Tibial nerve (tissue), 4 donors: ENCODE measurements at regions not wholly inside any gene's neighbourhood (a gene's known extent, or its start where the extent isn't known, plus 50 kb on each side); places are given as distances from the start of the nearest gene placed in this dataset.

ENCODE experiments used
- CTCF ChIP-seq, 5 experiments: fragments of 200-600 bp in 3 of 5; fragments of 450-650 bp in 2 of 5; sonication (generic) in 3 of 5; IDR thresholded peaks; one replicate each; pipeline ENCODE4 v1.5.1; 2016 to 2019; ENCODE audit warnings: antibody characterized with exemption in 5 of 5, mild to moderate bottlenecking in 3 of 5, moderate library complexity in 2 of 5
- EP300 ChIP-seq, 2 donors: sonication (generic); formaldehyde crosslinking; IDR thresholded peaks; one replicate each; pipeline ENCODE4 v1.6.1; 2017; ENCODE audit warnings: antibody characterized with exemption in 2 of 2, mild to moderate bottlenecking in 1 of 2
- POLR2A ChIP-seq, 2 donors: fragments of 450-650 bp; IDR thresholded peaks; one replicate each; pipeline ENCODE4 v1.6.1; 2017; ENCODE audit warnings: antibody characterized with exemption in 2 of 2, mild to moderate bottlenecking in 2 of 2, moderate library complexity in 2 of 2

GRCh38 chr15:96213045-96213444 lies 117.5 kb upstream of the NR2F2 start:
- TF ChIP-seq CTCF (IDR thresholded peaks at IDR 0.05), result no peak
- TF ChIP-seq POLR2A (IDR thresholded peaks at IDR 0.05), result no peak
- TF ChIP-seq EP300 (IDR thresholded peaks at IDR 0.05), result no peak
